ENCODE measurements at regions not wholly inside any gene's neighbourhood (a gene's known extent, or its start where the extent isn't known, plus 50 kb on each side); places are given as distances from the start of the nearest gene placed in this dataset.

GRCh38 chr1:79895573-79895972 lies 889.0 kb upstream of the ADGRL4 start:
- TF ChIP-seq CTCF (IDR thresholded peaks at IDR 0.05; ENCODE audit: poor library complexity, severe bottlenecking) (no peak), TAF1 (IDR thresholded peaks at IDR 0.05; ENCODE audit: low read depth) (no peak), EZH2 (IDR thresholded peaks at IDR 0.05; ENCODE audit: borderline replicate concordance, insufficient read depth, low read length, poor library complexity, severe bottlenecking) (no peak), EP300 (conservative IDR thresholded peaks at IDR 0.05; ENCODE audit: poor library complexity, severe bottlenecking) (no peak), POLR2AphosphoS5 (IDR thresholded peaks at IDR 0.05) (no peak)

Data from neural cell (in vitro differentiated cells).